ENCODE measurements at regions not wholly inside any gene's neighbourhood (a gene's known extent, or its start where the extent isn't known, plus 50 kb on each side); places are given as distances from the start of the nearest gene placed in this dataset.

DNA sequence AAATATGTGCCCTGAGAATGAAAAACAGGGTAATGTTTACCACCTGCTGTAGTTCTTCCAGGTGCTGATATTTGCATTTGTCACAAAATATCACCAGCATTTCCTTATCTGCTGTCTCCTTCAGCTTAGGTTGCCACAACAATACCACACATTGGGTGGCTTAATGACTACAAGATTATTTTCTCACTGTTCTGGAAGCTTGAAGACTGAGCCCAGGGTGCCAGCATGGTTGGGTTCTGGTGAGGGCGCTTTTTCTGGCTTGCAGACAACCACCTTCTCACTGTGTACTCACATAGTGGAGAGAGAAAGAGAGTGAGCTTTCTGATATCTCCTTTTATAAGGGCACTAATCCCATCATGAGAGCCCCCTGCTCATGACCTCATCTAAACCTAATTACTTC, 407.5 kb upstream of the RGPD4 start:
- TF ChIP-seq, protein P1, sequence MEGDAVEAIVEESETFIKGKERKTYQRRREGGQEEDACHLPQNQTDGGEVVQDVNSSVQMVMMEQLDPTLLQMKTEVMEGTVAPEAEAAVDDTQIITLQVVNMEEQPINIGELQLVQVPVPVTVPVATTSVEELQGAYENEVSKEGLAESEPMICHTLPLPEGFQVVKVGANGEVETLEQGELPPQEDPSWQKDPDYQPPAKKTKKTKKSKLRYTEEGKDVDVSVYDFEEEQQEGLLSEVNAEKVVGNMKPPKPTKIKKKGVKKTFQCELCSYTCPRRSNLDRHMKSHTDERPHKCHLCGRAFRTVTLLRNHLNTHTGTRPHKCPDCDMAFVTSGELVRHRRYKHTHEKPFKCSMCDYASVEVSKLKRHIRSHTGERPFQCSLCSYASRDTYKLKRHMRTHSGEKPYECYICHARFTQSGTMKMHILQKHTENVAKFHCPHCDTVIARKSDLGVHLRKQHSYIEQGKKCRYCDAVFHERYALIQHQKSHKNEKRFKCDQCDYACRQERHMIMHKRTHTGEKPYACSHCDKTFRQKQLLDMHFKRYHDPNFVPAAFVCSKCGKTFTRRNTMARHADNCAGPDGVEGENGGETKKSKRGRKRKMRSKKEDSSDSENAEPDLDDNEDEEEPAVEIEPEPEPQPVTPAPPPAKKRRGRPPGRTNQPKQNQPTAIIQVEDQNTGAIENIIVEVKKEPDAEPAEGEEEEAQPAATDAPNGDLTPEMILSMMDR (IDR thresholded peaks at IDR 0.05; ENCODE audit: unreplicated experiment) = no peak
- Mint-ChIP-seq H3K4me1 (ENCODE audit: insufficient read depth, unreplicated experiment) (peaks cover 8% of the 10 kb centered on the region), H3K27ac (ENCODE audit: low read depth, unreplicated experiment) (no peak overlapping the region), H3K9me3 (ENCODE audit: unreplicated experiment) (no peaks in the 10 kb centered on the region), H3K36me3 (ENCODE audit: insufficient read depth, unreplicated experiment) (peaks cover 11% of the 10 kb centered on the region), H3K27me3 (ENCODE audit: insufficient read depth, unreplicated experiment) (no peaks in the 10 kb centered on the region), H3K4me3 (ENCODE audit: unreplicated experiment) (no peak overlapping the region)
- DNase-seq (ENCODE audit: unreplicated experiment) = no peak
- ChIA-PET POLR2A (no interaction called here), CTCF (interaction anchor here (0.6 kb wide), 1 partner anchor 837 kb away, joined by 4 read pairs; no protein-coding TSS in a partner anchor)
- intact Hi-C loops (cut with micrococcal nuclease) = no loop called here
- BruUV-seq (replicated peaks) = no TSS peak

DNA sequence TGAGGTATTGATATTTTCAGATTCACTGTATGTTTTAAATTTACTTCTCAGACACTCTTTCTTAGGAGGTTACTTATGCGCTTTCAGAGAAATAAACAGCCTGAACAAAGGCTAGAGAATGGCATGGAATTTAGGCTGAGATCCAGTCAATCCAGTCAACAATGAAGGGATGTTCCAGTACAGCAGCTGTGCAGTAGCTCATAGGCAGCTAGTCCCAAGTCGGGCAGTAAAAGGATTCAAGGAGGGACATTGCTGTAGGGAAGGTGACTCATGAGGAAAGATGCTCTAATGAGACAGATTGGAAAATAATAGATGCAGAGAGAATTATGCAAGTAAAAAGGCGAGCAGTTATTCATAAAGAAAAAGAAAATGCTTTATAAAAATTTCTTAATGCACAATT, 397.9 kb upstream of the RGPD4 start:
- H3K9me3 Mint-ChIP-seq (ENCODE audit: unreplicated experiment) = peaks cover 12% of the 10 kb centered on the region
- no peaks in the 10 kb centered on the region for H3K36me3 Mint-ChIP-seq (ENCODE audit: insufficient read depth, unreplicated experiment)

GRCh38 chr2:107430006-107430405, 396.7 kb upstream of the RGPD4 start:
- no peak overlapping the region for H3K27ac Mint-ChIP-seq (ENCODE audit: low read depth, unreplicated experiment)
- H3K27me3 Mint-ChIP-seq (ENCODE audit: insufficient read depth, unreplicated experiment) = no peaks in the 10 kb centered on the region
- intact Hi-C loops (cut with micrococcal nuclease) = no loop called here
- H3K4me3 Mint-ChIP-seq (ENCODE audit: unreplicated experiment) = no peak overlapping the region
- no peak for DNase-seq (ENCODE audit: unreplicated experiment)
- H3K4me1 Mint-ChIP-seq (ENCODE audit: insufficient read depth, unreplicated experiment) = no peaks in the 10 kb centered on the region
- BruUV-seq (replicated peaks) = no TSS peak
- TF ChIP-seq, protein P1 (IDR thresholded peaks at IDR 0.05; ENCODE audit: unreplicated experiment) = no peak
- peaks cover 12% of the 10 kb centered on the region for H3K9me3 Mint-ChIP-seq (ENCODE audit: unreplicated experiment)
- no peaks in the 10 kb centered on the region for H3K36me3 Mint-ChIP-seq (ENCODE audit: insufficient read depth, unreplicated experiment)
- ChIA-PET CTCF (no interaction called here), POLR2A (no interaction called here)

More for the DNA sequence above, 397.9 kb upstream of the RGPD4 start:
- DNase-seq (ENCODE audit: unreplicated experiment) = no peak
- ChIA-PET POLR2A (interaction anchor here (0.7 kb wide), 1 partner anchor 15 kb away, joined by 3 read pairs; no protein-coding TSS in a partner anchor), CTCF (no interaction called here)
- no TSS peak for BruUV-seq (replicated peaks)
- Mint-ChIP-seq H3K27me3 (ENCODE audit: insufficient read depth, unreplicated experiment) (no peaks in the 10 kb centered on the region), H3K4me3 (ENCODE audit: unreplicated experiment) (no peak overlapping the region), H3K27ac (ENCODE audit: low read depth, unreplicated experiment) (no peak overlapping the region), H3K4me1 (ENCODE audit: insufficient read depth, unreplicated experiment) (no peaks in the 10 kb centered on the region)
- intact Hi-C loops (cut with micrococcal nuclease) = no loop called here
- TF ChIP-seq, protein P1 (IDR thresholded peaks at IDR 0.05; ENCODE audit: unreplicated experiment) = no peak

GRCh38 chr2:107430596-107431266, 396.0 kb upstream of the RGPD4 start:
- H3K9me3 Mint-ChIP-seq (ENCODE audit: unreplicated experiment) = peaks cover 12% of the 10 kb centered on the region
- CTCF ChIA-PET = no interaction called here

More at GRCh38 chr2:107430596-107431266, 396.0 kb upstream of the RGPD4 start:
- BruUV-seq (replicated peaks) = no TSS peak
- H3K27ac Mint-ChIP-seq (ENCODE audit: low read depth, unreplicated experiment) = no peak overlapping the region
- H3K36me3 Mint-ChIP-seq (ENCODE audit: insufficient read depth, unreplicated experiment) = no peaks in the 10 kb centered on the region
- TF ChIP-seq, protein P1 (IDR thresholded peaks at IDR 0.05; ENCODE audit: unreplicated experiment) = no peak
- DNase-seq (ENCODE audit: unreplicated experiment) = no peak
- POLR2A ChIA-PET = no interaction called here
- no peaks in the 10 kb centered on the region for H3K4me1 Mint-ChIP-seq (ENCODE audit: insufficient read depth, unreplicated experiment)
- intact Hi-C loops (cut with micrococcal nuclease) = no loop called here
- H3K27me3 Mint-ChIP-seq (ENCODE audit: insufficient read depth, unreplicated experiment) = no peaks in the 10 kb centered on the region
- no peak overlapping the region for H3K4me3 Mint-ChIP-seq (ENCODE audit: unreplicated experiment)

Measured in MCF 10A (cell line).